ENCODE measurements at regions not wholly inside any gene's neighbourhood (a gene's known extent, or its start where the extent isn't known, plus 50 kb on each side); places are given as distances from the start of the nearest gene placed in this dataset.
"Not testable (repeated sequence)": the region's sequence is repeated elsewhere in the genome, so short reads cannot be mapped to it uniquely, and the experiment has no call there.

- no peak for FAIRE-seq
These were observed 432.9 kb downstream of the PLPP3 start for GRCh38 chr1:56146449-56146848.

DNA sequence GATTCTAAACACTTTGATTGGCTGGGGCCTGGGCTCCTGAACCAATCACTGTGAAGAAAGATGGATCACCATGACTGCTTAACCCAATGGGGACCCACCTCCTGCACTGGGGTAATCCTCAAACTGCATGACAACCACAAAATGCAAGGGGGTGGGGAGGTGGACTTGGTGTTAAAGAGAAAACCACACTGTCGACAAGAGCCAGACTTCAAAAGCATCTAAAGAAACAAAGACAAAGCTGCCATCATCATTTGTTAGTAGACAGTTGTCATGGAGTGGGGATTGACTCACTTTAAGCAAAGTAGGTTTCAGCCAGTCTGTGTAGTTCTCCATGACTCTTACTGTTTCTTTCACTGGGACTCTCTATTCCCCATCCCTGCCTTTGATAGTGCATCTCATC, 433.8 kb downstream of the PLPP3 start:
- no peak for FAIRE-seq

DNA sequence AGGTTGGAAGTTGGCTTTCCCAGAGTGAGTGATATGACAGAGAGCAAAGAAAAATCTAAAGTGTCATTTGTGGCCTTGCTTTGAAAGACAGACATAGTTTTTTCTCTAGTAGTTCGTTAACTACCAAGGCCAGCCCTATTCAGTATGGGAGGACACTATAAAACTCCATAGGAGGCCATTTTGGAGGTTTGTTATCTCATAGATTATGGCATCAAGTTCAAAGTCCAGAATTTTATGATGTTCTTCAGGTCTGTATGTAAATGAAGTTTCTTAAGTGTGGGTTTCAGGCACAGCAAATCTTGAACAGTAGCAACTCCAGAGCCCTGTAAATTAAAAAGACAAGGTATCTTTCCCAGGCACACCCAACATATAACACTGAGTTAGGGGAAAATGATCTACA, 437.1 kb downstream of the PLPP3 start:
- FAIRE-seq: no peak

DNA sequence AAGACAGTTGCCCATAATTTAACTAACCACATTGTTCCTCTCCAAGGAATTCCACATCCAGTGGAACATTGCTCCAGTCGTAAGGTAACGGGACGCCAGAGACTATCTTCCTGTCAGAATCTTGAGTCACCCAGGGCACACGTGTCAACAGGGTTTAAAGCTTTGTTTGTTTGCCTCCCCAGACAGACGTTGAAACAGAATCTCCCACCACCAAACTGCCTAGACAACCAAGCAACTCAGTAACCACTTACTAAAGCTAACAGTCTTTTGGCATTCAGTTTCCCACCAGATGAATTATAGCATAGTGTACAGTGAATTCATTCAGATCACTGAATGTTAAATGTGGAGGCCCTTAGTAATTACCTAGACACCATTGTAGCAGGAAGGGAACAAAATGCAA, 439.5 kb downstream of the PLPP3 start:
- FAIRE-seq: no peak

GRCh38 chr1:56137521-56138505, 441.6 kb downstream of the PLPP3 start:
- no peak for FAIRE-seq

DNA sequence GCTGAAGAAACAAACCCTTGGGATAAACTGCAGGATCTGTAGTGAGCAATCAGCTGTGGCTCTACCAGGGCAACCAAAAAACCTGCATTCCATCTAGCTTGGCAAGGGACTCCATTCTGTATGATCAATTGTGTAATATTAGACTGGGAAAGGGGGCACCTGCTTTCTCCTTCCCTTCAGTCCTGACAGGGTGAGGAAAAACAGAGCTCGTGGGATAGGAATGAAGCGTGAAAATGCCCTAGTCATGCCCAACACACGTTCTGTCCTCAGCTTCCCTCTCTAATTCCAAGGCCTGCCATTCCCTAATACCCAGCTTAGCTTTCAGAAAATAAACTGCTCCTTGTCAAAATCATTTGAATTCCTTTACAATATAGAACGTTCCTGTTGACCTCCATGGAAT, 442.3 kb downstream of the PLPP3 start:
- FAIRE-seq: no peak

DNA sequence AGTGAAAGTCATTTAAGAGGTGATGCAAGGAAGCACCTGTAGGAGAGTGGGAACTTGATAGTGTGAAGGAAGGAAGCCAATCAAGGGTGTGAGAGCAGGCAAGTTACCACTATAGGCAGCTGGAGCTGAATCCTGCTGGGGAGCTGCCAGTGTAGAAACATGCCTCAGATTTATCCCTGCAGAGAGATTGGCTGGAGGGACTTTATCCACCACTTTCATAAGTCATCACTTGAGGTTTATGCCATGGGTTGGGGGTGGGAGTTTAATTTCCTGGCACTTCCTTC, 443.6 kb downstream of the PLPP3 start:
- FAIRE-seq: no peak

- FAIRE-seq: no peak
These were observed 444.1 kb downstream of the PLPP3 start for GRCh38 chr1:56135069-56135863.

DNA sequence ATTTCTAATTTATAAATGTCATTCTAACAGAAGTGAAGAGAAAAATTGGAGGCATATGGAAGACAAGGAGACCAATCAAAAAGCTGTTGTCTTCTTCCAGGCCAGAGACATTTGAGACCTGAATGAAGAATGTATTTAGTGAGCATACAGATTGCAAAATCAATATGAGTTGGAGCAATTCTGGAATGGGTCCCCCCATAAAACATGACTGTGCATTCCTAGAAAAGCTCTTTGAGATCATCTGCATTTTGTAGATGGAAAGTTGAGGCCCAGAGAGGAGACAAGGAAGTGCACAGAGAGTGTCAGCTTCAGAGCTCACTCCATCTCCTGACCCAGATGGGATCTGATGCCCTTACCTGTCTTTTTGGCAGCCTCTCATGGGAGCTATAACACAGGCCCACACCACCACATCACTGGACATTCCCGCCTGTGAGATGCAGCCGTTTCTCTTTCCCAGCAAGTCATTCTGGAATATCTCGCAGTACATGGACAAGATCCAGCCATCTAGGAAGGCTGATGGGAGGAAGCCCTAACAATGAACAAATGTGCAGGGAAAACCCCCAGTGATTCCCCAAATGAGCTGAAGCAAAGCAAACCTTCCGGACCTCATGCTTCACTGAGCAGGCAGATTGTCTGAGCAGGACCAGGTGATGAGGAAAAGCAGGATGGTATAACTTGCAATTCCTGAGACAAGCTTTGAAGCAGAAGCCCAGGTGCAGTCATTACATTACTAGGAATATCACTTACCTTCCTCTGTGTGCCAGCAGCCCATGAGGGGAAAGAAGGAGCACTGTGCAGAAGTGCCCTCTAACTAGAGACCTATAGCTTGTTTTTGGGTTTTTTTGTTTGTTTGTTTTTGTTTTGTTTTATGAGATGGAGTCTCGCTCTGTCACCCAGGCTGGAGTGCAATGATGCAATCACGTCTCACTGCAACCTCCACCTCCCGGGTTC, 445.6 kb downstream of the PLPP3 start:
- no peak for FAIRE-seq

DNA sequence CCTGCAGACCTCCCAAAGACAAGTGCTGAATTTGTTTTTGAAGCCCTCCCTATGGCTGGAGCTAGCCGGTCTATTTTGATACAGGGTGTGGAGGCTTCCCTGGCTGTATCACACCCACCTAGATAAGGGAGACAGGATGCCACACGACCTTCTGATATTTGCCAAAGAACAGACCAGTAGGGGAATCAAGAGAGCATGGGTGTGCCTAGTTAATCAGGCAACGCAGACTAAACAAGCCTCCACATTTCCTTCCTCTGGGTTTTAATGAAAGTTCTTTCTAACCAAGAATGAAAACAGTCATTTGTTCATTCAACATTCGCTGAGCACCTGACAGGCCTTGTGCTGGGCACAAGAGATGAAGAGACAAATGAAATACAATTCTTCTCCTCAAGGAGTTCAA, 446.8 kb downstream of the PLPP3 start:
- FAIRE-seq: no peak

DNA sequence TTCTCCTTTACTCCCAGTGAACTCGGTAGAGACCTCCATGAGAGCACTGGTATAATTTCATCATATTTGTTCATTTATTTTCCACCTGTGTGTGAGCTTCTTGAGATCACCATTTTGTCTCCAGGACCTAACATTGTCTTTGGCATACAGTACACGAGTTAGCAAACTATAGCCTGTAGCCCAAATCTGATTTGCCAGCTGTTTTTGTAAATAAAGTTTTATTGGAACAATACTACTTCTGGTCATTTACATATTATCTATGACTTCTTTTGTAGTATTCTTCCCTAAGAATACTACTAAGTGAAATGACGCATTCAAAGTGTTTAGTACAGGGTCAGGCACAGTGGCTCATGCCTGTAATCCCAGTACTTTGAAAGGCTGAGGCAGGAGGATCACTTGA, 449.5 kb downstream of the PLPP3 start:
- no peak for FAIRE-seq

- no peak for FAIRE-seq
These were observed 454.0 kb downstream of the PLPP3 start for GRCh38 chr1:56125316-56125715.

DNA sequence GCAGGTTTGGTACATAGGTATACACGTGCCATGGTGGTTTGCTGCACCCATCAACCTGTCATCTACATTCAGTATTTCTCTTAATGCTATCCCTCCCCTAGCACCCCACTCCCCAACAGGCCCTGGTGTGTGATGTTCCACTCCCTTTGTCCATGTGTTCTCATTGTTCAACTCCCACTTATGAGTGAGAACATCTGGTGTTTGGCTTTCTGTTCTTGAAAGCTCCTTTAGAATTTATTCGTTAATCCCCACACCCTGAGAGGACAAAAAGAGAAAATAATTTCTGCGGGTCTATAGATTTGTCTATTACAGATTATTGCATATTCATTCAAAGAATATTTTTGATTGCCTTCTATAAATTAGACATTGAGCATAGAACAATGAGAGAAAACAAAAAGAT, 455.5 kb downstream of the PLPP3 start:
- FAIRE-seq: no peak

GRCh38 chr1:56123421-56123820, 455.9 kb downstream of the PLPP3 start:
- no peak for FAIRE-seq

GRCh38 chr1:56120021-56120420, 459.3 kb downstream of the PLPP3 start:
- no peak for FAIRE-seq

GRCh38 chr1:56118676-56119075, 460.7 kb downstream of the PLPP3 start:
- FAIRE-seq: not testable (repeated sequence)

DNA sequence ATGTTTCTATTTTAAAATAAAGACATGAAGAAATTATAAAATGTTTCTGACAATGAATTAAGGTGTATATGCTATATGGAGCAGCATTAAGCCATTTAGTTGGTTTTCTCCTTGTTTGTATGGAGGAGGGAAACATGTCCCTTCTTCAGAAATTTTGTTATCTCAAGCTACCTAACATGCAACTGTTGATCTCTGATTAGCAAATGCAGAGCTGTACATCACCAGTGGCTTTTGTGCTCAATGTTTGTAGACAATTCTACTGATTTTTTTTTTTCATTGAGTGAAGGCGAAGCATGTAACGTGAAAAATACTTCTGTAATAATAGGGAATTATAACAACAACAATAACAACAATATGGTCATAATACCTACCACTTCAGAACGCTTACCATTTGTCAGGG, 463.7 kb downstream of the PLPP3 start:
- FAIRE-seq: no peak

DNA sequence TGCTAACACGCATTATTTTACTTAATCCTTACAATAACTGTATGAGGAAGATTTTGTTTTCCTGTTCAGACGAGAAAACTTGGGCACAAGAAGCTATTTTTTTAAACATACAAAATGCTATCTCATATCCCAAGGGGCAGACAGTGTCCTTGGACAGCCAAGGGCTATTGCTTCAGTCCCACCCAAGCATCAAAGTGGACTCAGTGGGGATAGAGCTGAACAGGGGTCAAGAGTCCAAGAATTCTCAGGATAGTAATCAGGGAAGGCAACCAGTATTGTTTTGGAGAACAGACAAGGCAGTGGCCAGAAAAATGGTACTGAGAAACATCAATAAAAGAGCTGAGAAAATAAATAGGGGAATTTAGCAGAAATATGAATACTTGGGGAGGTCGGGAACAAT, 465.7 kb downstream of the PLPP3 start:
- FAIRE-seq: no peak

- FAIRE-seq: no peak
These were observed 472.1 kb downstream of the PLPP3 start for GRCh38 chr1:56107275-56107638.

DNA sequence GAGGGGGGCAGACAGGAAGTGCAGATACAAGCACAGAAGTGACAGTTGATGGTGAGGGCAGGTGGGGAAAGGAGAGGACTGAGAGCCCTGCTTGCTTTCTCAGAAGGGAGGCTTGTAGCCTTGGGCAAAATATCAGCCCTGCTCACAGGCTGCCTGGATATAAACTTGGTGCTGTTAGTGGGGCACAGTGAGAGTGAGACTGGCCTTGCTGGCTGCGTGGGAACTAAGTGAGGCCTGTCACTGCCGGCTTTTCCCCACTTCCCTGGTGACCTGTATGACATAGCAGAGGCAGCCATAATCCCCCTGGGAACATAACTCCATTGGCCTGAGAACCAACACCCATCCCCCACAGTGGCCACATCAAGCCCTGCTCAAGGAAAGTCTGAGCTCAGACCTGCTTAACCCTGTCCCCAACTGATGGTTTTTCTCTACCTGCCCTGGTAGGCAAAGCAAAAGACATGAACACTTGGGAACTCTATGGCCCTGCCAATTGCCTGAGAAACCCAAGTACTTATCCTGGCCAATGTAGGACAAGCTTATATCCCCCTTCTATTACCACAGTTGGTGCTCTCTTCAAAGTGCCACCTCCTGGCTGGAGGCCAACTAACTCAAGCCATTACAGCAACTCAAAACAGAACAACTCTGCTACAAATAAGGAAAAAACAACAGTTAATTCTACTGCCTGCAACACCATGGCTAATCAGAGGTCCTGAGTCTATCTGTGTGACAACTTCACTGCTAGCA, 472.7 kb downstream of the PLPP3 start:
- FAIRE-seq: no peak

DNA sequence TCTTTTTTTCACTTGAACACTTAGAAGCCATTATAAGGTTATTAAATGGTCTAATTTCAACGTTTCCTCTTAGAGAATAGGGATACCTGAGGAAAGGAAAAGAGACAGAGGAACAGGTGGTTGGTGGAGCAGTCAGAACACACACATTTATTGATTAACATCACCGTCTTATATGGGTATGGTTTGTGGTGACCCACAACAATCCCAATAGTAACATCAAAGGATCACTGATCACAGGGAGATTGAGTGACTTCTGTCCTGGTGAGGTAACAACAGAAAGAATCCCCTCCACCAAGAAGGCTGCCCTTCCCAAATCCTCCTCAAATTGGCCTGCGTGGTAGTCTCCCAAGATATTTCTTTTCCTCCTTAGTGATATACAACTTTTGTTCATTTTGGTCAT, 474.0 kb downstream of the PLPP3 start:
- FAIRE-seq: no peak

DNA sequence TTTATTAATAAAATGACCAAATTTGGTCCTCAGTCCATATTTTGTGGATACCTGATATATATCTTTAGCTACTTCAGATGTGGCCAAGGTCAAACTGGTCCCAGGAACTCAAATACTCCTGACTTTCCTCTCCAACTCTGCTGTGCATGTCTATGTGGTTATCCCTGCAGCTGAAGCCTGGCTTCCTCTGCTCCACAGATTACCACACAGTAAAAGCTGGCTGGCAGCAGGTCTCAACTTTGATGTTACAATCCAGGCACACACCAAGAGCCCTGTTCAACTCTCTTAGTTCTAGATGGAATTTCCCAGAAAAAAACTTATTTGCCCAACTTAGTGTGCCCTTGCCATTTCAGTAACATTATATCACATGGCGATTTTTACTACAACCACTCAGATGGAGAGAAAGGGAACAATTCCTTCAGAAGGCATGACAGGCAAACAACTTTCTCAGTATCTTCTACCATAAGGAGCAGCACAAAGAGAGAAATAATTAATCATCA, 479.5 kb downstream of the PLPP3 start:
- no peak for FAIRE-seq
